Keratinocyte (primary cell): ENCODE measurements at regions not wholly inside any gene's neighbourhood (a gene's known extent, or its start where the extent isn't known, plus 50 kb on each side); places are given as distances from the start of the nearest gene placed in this dataset.

Experiments used
- CTCF ChIP-seq, 3 experiments: IDR thresholded peaks in 1 of 3; conservative IDR thresholded peaks in 1 of 3; optimal IDR thresholded peaks in 1 of 3; 2 replicates in 2 of 3; 3 replicates in 1 of 3; pipeline versions ENCODE3 to v1.5.1; 2011; ENCODE audit warnings: low read length in 3 of 3, mild to moderate bottlenecking in 3 of 3, moderate library complexity in 2 of 3, control low read depth in 1 of 3, inconsistent platforms in 1 of 3; ENCODE audit not compliant: insufficient read depth in 2 of 3; ENCODE audit errors: extremely low read depth in 1 of 3
- EZH2 ChIP-seq: IDR thresholded peaks from one replicate; pipeline ENCODE4 v1.6.1; 2012; ENCODE audit warnings: inconsistent platforms, mild to moderate bottlenecking, low read length, moderate library complexity

GRCh38 chr6:100134297-100134696, 140.3 kb upstream of the MCHR2 start:
- TF ChIP-seq CTCF (optimal IDR thresholded peaks at IDR 0.05 in 1 of 3, IDR thresholded peaks at IDR 0.05 in 1 of 3, conservative IDR thresholded peaks at IDR 0.05 in 1 of 3; ENCODE audit: extremely low read depth in 1 of 3, insufficient read depth in 2 of 3, low read length in 3 of 3) = no peak
- TF ChIP-seq EZH2 = no peak
